K562 (cell line): ENCODE measurements at regions not wholly inside any gene's neighbourhood (a gene's known extent, or its start where the extent isn't known, plus 50 kb on each side); places are given as distances from the start of the nearest gene placed in this dataset.

Source experiments
- ATAC-seq: fragments of 200-7000 bp; cut with Tn5 transposase; 3 replicates; pipeline ENCODE4 v1.9.1; 2020; ENCODE audit warnings: moderate library complexity
- BruUV-seq: library from RNA; stranded (reverse); fragments of 400-500 nt; replicated peaks from 2 replicates; lab custom pipeline; 2021; lab: Mats Ljungman, UMichigan
- CTCF ChIA-PET: fragments of 300-600 bp; formaldehyde crosslinking; extraction: SDS; loops from one replicate; lab custom pipeline; 2021; ENCODE audit warnings: low intra/inter-chr PET ratio; lab: Yijun Ruan, JAX
- POLR2A ChIA-PET: fragments of 300-600, 350-650 bp; sonication (Branson Sonifier 250); formaldehyde crosslinking; extraction: SDS; loops from one replicate; lab custom pipeline; 2021; ENCODE audit warnings: antibody characterized with exemption, inconsistent platforms; lab: Yijun Ruan, JAX
- DNase-seq, 4 experiments: peaks; one replicate each; pipeline versions ENCODE4 v3.0.0 to v3.0.0-alpha.2; 2011 to 2018; ENCODE audit warnings: low spot score in 3 of 4, mixed read lengths in 3 of 4; ENCODE audit errors: extremely low read depth in 1 of 4
- FAIRE-seq: peaks from 2 replicates; lab custom pipeline; 2011; peaks lifted over from hg19 to GRCh38; lab: Jason Lieb, UNC
- H2AFZ ChIP-seq: 2 replicates; pipeline ENCODE4 v1.6.0; 2011; ENCODE audit warnings: low read depth, low read length, control low read depth, inconsistent platforms
- H3K27ac ChIP-seq: fragments of 200-600 bp; 3 replicates; pipeline ENCODE4 v1.8.0; 2011; ENCODE audit warnings: low read depth, mild to moderate bottlenecking, control low read depth, inconsistent platforms, low read length, moderate library complexity, mixed read lengths; ENCODE audit errors: extremely low read depth
- H3K27me3 ChIP-seq, 2 experiments: fragments of 300-600 bp in 1 of 2; 2 replicates in 1 of 2; 3 replicates in 1 of 2; pipeline versions ENCODE4 v1.6.0 to v1.8.0; 2011; ENCODE audit warnings: inconsistent platforms in 2 of 2, low read length in 2 of 2, mild to moderate bottlenecking in 1 of 2, mixed read lengths in 1 of 2, moderate library complexity in 1 of 2; ENCODE audit not compliant: control insufficient read depth in 2 of 2, insufficient read depth in 2 of 2
- H3K36me3 ChIP-seq: fragments of 300-600 bp; 3 replicates; pipeline ENCODE4 v1.8.0; 2011; ENCODE audit warnings: mild to moderate bottlenecking, low read length, inconsistent platforms; ENCODE audit not compliant: control insufficient read depth, insufficient read depth
- H3K4me1 ChIP-seq, 2 experiments: fragments of 200-600 bp in 1 of 2; replicated peaks in 1 of 2; 2 replicates in 1 of 2; 3 replicates in 1 of 2; pipeline versions ENCODE4 v1.5.1 to v1.8.0; 2011; ENCODE audit warnings: inconsistent platforms in 2 of 2, low read length in 2 of 2, mild to moderate bottlenecking in 1 of 2, mixed read lengths in 1 of 2, moderate library complexity in 1 of 2; ENCODE audit not compliant: control insufficient read depth in 2 of 2, insufficient read depth in 2 of 2
- H3K4me2 ChIP-seq: 2 replicates; pipeline ENCODE4 v1.6.1; 2011; ENCODE audit warnings: low read length, control low read depth, inconsistent platforms, mixed read lengths; ENCODE audit not compliant: insufficient read depth
- H3K4me3 ChIP-seq: fragments of 200-600 bp; sonication (generic), shearing (Covaris generic); 2 replicates; pipeline ENCODE4 v1.5.1; 2016; ENCODE audit warnings: control low read depth, inconsistent platforms
- H3K79me2 ChIP-seq: fragments of 200-600 bp; 3 replicates; pipeline ENCODE4 v1.8.0; 2011; ENCODE audit warnings: low read length, inconsistent platforms; ENCODE audit not compliant: control insufficient read depth, insufficient read depth
- H3K9ac ChIP-seq, 2 experiments: 2 replicates each; pipeline versions ENCODE4 v1.6.0 to v1.6.1; 2011; ENCODE audit warnings: low read depth in 2 of 2, low read length in 2 of 2, control low read depth in 1 of 2, inconsistent platforms in 1 of 2, mild to moderate bottlenecking in 1 of 2, mixed read lengths in 1 of 2; ENCODE audit not compliant: insufficient read depth in 1 of 2
- H3K9me1 ChIP-seq: one replicate; pipeline ENCODE4 v1.6.0; 2011; ENCODE audit warnings: inconsistent platforms, mild to moderate bottlenecking, low read length, moderate library complexity; ENCODE audit not compliant: control insufficient read depth, insufficient read depth
- H3K9me3 ChIP-seq: replicated peaks from 2 replicates; pipeline ENCODE4 v1.5.1; 2011; ENCODE audit warnings: low read depth, low read length, inconsistent platforms; ENCODE audit not compliant: control insufficient read depth, insufficient read depth
- H4K20me1 ChIP-seq: replicated peaks from 2 replicates; pipeline ENCODE4 v1.6.1; 2011; ENCODE audit warnings: low read length, inconsistent platforms, mixed read lengths; ENCODE audit not compliant: control insufficient read depth, insufficient read depth
- CBFB ChIP-seq: sonication (generic); formaldehyde crosslinking; IDR thresholded peaks from 2 replicates; pipeline ENCODE4 v1.4.0; 2020; ENCODE audit warnings: mild to moderate bottlenecking, missing genetic modification reagents
- CBX8 ChIP-seq: fragments of 200-600 bp; sonication (generic); IDR thresholded peaks from 2 replicates; pipeline ENCODE4 v1.6.1; 2012; ENCODE audit warnings: borderline replicate concordance, mixed run types, low read depth, mild to moderate bottlenecking, moderate library complexity, mixed read lengths, low read length, control low read depth, inconsistent platforms; ENCODE audit not compliant: poor library complexity, severe bottlenecking; ENCODE audit errors: extremely low read depth
- DDX20 ChIP-seq: fragments of 450-650 bp; IDR thresholded peaks from 2 replicates; pipeline ENCODE4 v1.6.1; 2016; ENCODE audit warnings: missing genetic modification characterization, low read depth, mild to moderate bottlenecking, missing compliant biosample characterization, moderate library complexity
- DIDO1 ChIP-seq: fragments of 450-650 bp; IDR thresholded peaks from 2 replicates; pipeline ENCODE4 v1.6.1; 2016; ENCODE audit warnings: low read depth, missing biosample characterization, missing genetic modification characterization
- EP400 ChIP-seq: fragments of 450-650 bp; IDR thresholded peaks from 2 replicates; pipeline ENCODE4 v1.6.1; 2017; ENCODE audit warnings: antibody characterized with exemption, mild to moderate bottlenecking, moderate library complexity
- FIP1L1 ChIP-seq: fragments of 200-400 bp; formaldehyde crosslinking; IDR thresholded peaks from 2 replicates; pipeline ENCODE4 v1.6.1; 2018; ENCODE audit warnings: mild to moderate bottlenecking, low read depth, low read length; ENCODE audit not compliant: poor library complexity, severe bottlenecking
- HEY1 ChIP-seq: fragments of 250-450 bp; sonication (Bioruptor Pico); IDR thresholded peaks from 2 replicates; pipeline ENCODE4 v1.5.0; 2020; ENCODE audit warnings: mild to moderate bottlenecking, moderate library complexity, borderline replicate concordance
- KLF6 ChIP-seq: fragments of 250-450 bp; sonication (Bioruptor Pico); IDR thresholded peaks from 2 replicates; pipeline ENCODE4 v1.4.0; 2020; ENCODE audit warnings: mild to moderate bottlenecking, moderate library complexity, borderline replicate concordance
- NFE2L1 ChIP-seq: fragments of 450-650 bp; IDR thresholded peaks from 2 replicates; pipeline ENCODE4 v1.6.1; 2016; ENCODE audit warnings: missing genetic modification characterization, low read depth, mild to moderate bottlenecking, missing compliant biosample characterization, moderate library complexity, borderline replicate concordance
- NUFIP1 ChIP-seq: fragments of 450-650 bp; IDR thresholded peaks from 2 replicates; pipeline ENCODE4 v1.6.1; 2018; ENCODE audit not compliant: partially characterized antibody
- PRMT5 ChIP-seq: sonication (generic); formaldehyde crosslinking; IDR thresholded peaks from 2 replicates; pipeline ENCODE4 v1.5.0; 2020; ENCODE audit warnings: missing genetic modification reagents
- RAD51 ChIP-seq: fragments of 450-650 bp; IDR thresholded peaks from 2 replicates; pipeline ENCODE4 v1.7.1; 2016; ENCODE audit warnings: low read depth, mild to moderate bottlenecking, borderline replicate concordance
- ZBTB8A ChIP-seq: fragments of 450-650 bp; IDR thresholded peaks from 2 replicates; pipeline ENCODE4 v1.6.1; 2018; ENCODE audit warnings: mild to moderate bottlenecking, moderate library complexity; ENCODE audit not compliant: partially characterized antibody
- ZNF12 ChIP-seq: sonication (generic); formaldehyde crosslinking; IDR thresholded peaks from 2 replicates; pipeline ENCODE4 v1.4.0; 2020; ENCODE audit warnings: mild to moderate bottlenecking, missing genetic modification reagents
- ZNF232 ChIP-seq: sonication (generic); formaldehyde crosslinking; IDR thresholded peaks from 2 replicates; pipeline ENCODE4 v1.8.0; 2022; ENCODE audit warnings: mild to moderate bottlenecking, missing genetic modification reagents
- ZNF347 ChIP-seq: fragments of 450-650 bp; formaldehyde crosslinking; IDR thresholded peaks from 2 replicates; pipeline ENCODE4 v1.4.0; 2020; ENCODE audit warnings: low read depth, mild to moderate bottlenecking, moderate library complexity
- WGBS: fragments of 100-300 bp; shearing (Covaris generic); methylation state at CpG from one replicate; pipeline ENCODE4 v1.1.6; 2016; ENCODE audit warnings: low coverage, mixed read lengths; ENCODE audit not compliant: insufficient coverage; ENCODE audit errors: missing lambda C conversion rate; 5-methylcytosine and 5-hydroxymethylcytosine counted together
- in situ Hi-C: fragments of 300-500 bp; cut with MboI; formaldehyde crosslinking; loops from 4 replicates; pipeline ENCODE4 v1.15.0; 2018; ENCODE audit warnings: inconsistent platforms, mixed read lengths
- intact Hi-C: fragments of 100-400 bp; cut with micrococcal nuclease; formaldehyde crosslinking; loops from 2 replicates; pipeline ENCODE4 v1.14.2; 2022
- TF ChIP-seq, protein P1 (sequence below): fragments of 450-650 bp; IDR thresholded peaks from 2 replicates; pipeline ENCODE4 v1.6.1; 2016; ENCODE audit warnings: borderline replicate concordance
- TF ChIP-seq, protein P2 (sequence below): fragments of 250-450 bp; sonication (Bioruptor Pico); IDR thresholded peaks from 2 replicates; pipeline ENCODE4 v1.8.0; 2022; ENCODE audit warnings: moderate library complexity, mild to moderate bottlenecking, inconsistent platforms
- TF ChIP-seq, protein P3 (sequence below): sonication (generic); formaldehyde crosslinking; IDR thresholded peaks from 2 replicates; pipeline ENCODE4 v1.8.1; 2023; ENCODE audit warnings: mild to moderate bottlenecking, missing genetic modification reagents, moderate library complexity

DNA sequence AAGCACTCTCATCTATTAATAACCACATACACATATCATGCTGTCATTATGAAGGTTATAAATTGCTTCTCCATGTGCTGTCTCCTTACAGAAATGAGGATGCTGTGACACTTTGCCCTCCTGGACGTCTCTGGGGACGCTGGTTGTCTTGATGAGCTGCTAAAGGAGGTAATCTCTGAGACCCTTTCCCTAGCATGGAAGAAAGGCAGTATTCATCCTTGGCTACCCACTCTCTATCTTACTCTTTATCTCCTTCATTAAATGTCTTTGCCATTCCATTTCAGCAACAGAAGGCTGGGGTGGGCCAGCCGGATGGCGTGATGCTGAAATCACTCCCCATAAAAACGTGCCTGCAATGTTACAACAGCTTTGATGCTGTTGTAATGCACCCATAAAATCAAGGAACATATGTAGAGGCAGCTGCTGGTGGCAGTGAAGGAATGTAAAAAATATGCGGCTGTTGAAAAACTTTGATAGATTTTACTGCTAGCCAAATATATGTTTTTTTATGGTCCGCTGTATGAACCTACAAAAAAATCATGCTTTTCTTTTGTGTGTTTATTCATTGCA, 715.1 kb upstream of the API5 start:
- CTCF ChIA-PET, result no interaction called here
- no peak for FAIRE-seq

More for the DNA sequence above, 715.1 kb upstream of the API5 start:
- H3K27me3 ChIP-seq, result no peaks in the 10 kb centered on the region
- H3K79me2 ChIP-seq, result no peaks in the 10 kb centered on the region
- intact Hi-C loops (no loop called here), in situ Hi-C loops (no loop called here)
- H3K27ac ChIP-seq, result no peak overlapping the region
- no peak overlapping the region for H3K4me3 ChIP-seq
- no peak overlapping the region for H2AFZ ChIP-seq
- H3K36me3 ChIP-seq, result no peaks in the 10 kb centered on the region
- no peak overlapping the region for H3K4me2 ChIP-seq
- no peak overlapping the region for H3K9ac ChIP-seq
- no peak for ATAC-seq
- POLR2A ChIA-PET, result interaction anchor here (1.2 kb wide), 1 partner anchor 9 kb away, joined by 3 read pairs; no protein-coding TSS in a partner anchor
- no peaks in the 10 kb centered on the region for H4K20me1 ChIP-seq
- no peaks in the 10 kb centered on the region for H3K4me1 ChIP-seq
- H3K9me1 ChIP-seq, result no peaks in the 10 kb centered on the region
- no TSS peak for BruUV-seq
- WGBS, result 3% methylated on average over 7 of the region's 7 CpGs
- H3K9me3 ChIP-seq, result no peaks in the 10 kb centered on the region
- TF ChIP-seq, protein P1, sequence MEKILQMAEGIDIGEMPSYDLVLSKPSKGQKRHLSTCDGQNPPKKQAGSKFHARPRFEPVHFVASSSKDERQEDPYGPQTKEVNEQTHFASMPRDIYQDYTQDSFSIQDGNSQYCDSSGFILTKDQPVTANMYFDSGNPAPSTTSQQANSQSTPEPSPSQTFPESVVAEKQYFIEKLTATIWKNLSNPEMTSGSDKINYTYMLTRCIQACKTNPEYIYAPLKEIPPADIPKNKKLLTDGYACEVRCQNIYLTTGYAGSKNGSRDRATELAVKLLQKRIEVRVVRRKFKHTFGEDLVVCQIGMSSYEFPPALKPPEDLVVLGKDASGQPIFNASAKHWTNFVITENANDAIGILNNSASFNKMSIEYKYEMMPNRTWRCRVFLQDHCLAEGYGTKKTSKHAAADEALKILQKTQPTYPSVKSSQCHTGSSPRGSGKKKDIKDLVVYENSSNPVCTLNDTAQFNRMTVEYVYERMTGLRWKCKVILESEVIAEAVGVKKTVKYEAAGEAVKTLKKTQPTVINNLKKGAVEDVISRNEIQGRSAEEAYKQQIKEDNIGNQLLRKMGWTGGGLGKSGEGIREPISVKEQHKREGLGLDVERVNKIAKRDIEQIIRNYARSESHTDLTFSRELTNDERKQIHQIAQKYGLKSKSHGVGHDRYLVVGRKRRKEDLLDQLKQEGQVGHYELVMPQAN, result no peak
- TF ChIP-seq CBX8 (no peak), HEY1 (CRISPR knock-in tag) (no peak), DDX20 (tag) (no peak), CBFB (CRISPR knock-in tag) (no peak), NUFIP1 (no peak), RAD51 (no peak), KLF6 (CRISPR knock-in tag) (no peak), DIDO1 (tag) (no peak), ZNF347 (CRISPR knock-in tag) (no peak), ZNF12 (no peak), EP400 (no peak), PRMT5 (no peak), ZBTB8A (no peak), ZNF232 (CRISPR knock-in tag) (no peak), FIP1L1 (no peak), NFE2L1 (no peak)
- TF ChIP-seq, protein P2, sequence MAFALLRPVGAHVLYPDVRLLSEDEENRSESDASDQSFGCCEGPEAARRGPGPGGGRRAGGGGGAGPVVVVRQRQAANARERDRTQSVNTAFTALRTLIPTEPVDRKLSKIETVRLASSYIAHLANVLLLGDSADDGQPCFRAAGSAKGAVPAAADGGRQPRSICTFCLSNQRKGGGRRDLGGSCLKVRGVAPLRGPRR (CRISPR knock-in tag), result no peak
- TF ChIP-seq, protein P3, sequence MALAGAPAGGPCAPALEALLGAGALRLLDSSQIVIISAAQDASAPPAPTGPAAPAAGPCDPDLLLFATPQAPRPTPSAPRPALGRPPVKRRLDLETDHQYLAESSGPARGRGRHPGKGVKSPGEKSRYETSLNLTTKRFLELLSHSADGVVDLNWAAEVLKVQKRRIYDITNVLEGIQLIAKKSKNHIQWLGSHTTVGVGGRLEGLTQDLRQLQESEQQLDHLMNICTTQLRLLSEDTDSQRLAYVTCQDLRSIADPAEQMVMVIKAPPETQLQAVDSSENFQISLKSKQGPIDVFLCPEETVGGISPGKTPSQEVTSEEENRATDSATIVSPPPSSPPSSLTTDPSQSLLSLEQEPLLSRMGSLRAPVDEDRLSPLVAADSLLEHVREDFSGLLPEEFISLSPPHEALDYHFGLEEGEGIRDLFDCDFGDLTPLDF (CRISPR knock-in tag), result no peak
- no peak for DNase-seq
